A549 (cell line): ENCODE measurements at regions not wholly inside any gene's neighbourhood (a gene's known extent, or its start where the extent isn't known, plus 50 kb on each side); places are given as distances from the start of the nearest gene placed in this dataset.

Source experiments
- ATAC-seq, 2 experiments: fragments of 200-7000 bp in 1 of 2; fragments of >200 bp in 1 of 2; cut with Nextera tagmentation in 1 of 2; cut with Tn5 transposase in 1 of 2; 3 replicates each; pipeline versions ENCODE4 v1.8.0 to v1.9.1; 2018 to 2020; ENCODE audit warnings: mild to moderate bottlenecking in 1 of 2, moderate library complexity in 1 of 2
- CTCF ChIA-PET: fragments of 300-600 bp; sonication (Branson Sonifier 250); formaldehyde crosslinking; extraction: SDS; loops from one replicate; lab custom pipeline; 2021; ENCODE audit warnings: antibody characterized with exemption, inconsistent platforms; lab: Yijun Ruan, JAX
- POLR2A ChIA-PET: fragments of 350-600 bp; formaldehyde crosslinking; extraction: SDS; loops from one replicate; lab custom pipeline; 2021; ENCODE audit warnings: antibody characterized with exemption, inconsistent platforms; lab: Yijun Ruan, JAX
- DNase-seq, 2 experiments: peaks; one replicate each; pipeline versions ENCODE4 v3.0.0 to v3.0.0-alpha.2; 2011 to 2016; ENCODE audit warnings: low read depth in 1 of 2, low spot score in 1 of 2
- FAIRE-seq: peaks from 2 replicates; lab custom pipeline; 2011; peaks lifted over from hg19 to GRCh38; lab: Jason Lieb, UNC
- H3K27ac ChIP-seq, 2 experiments: fragments of >200 bp; sonication (Bioruptor Twin); formaldehyde crosslinking; 3 replicates each; pipeline ENCODE4 v1.5.1; 2016 to 2017
- H3K4me1 ChIP-seq: fragments of >200 bp; sonication (Bioruptor Twin); formaldehyde crosslinking; 3 replicates; pipeline ENCODE4 v1.6.1; 2016
- H3K4me2 ChIP-seq: fragments of >200 bp; sonication (Bioruptor Twin); formaldehyde crosslinking; 3 replicates; pipeline ENCODE4 v1.6.1; 2016
- H3K4me3 ChIP-seq: fragments of >200 bp; sonication (Bioruptor Twin); formaldehyde crosslinking; 3 replicates; pipeline ENCODE4 v1.5.1; 2016
- H3K9me3 ChIP-seq: fragments of >200 bp; sonication (Bioruptor Twin); formaldehyde crosslinking; 3 replicates; pipeline ENCODE4 v1.6.1; 2016
- BHLHE40 ChIP-seq: IDR thresholded peaks from 2 replicates; pipeline ENCODE4 v1.6.1; 2012; ENCODE audit warnings: low read depth, low read length, inconsistent platforms
- CBX8 ChIP-seq: fragments of 200-600 bp; sonication (generic); IDR thresholded peaks from 2 replicates; pipeline ENCODE4 v1.6.1; 2016
- CHD2 ChIP-seq: fragments of 150-350 bp; IDR thresholded peaks from 2 replicates; pipeline ENCODE4 v1.6.1; 2014; ENCODE audit warnings: low read length; ENCODE audit not compliant: partially characterized antibody
- EHMT2 ChIP-seq: fragments of 200-600 bp; sonication (generic); IDR thresholded peaks from 2 replicates; pipeline ENCODE4 v1.6.1; 2016; ENCODE audit warnings: antibody characterized with exemption, low read depth, mild to moderate bottlenecking, moderate library complexity
- ESRRA ChIP-seq: fragments of 150-350 bp; IDR thresholded peaks from 2 replicates; pipeline ENCODE4 v1.6.1; 2014; ENCODE audit warnings: mild to moderate bottlenecking, low read length, borderline replicate concordance
- FOSB ChIP-seq: fragments of 250-450 bp; sonication (Bioruptor Pico); IDR thresholded peaks from 2 replicates; pipeline ENCODE4 v1.5.0; 2020; ENCODE audit warnings: mild to moderate bottlenecking, moderate library complexity
- FOSL2 ChIP-seq, 2 experiments: fragments of 450-650 bp in 1 of 2; fragments of >200 bp in 1 of 2; sonication (Bioruptor Twin) in 1 of 2; formaldehyde crosslinking; IDR thresholded peaks; 2 replicates each; pipeline versions ENCODE4 v1.5.0 to v1.6.1; 2016 to 2020; ENCODE audit warnings: mild to moderate bottlenecking in 1 of 2, moderate library complexity in 1 of 2
- HES2 ChIP-seq: fragments of >200 bp; sonication (Bioruptor Twin); formaldehyde crosslinking; IDR thresholded peaks from 2 replicates; pipeline ENCODE4 v1.6.1; 2016
- HMGXB4 ChIP-seq: fragments of 250-450 bp; sonication (Bioruptor Pico); IDR thresholded peaks from 2 replicates; pipeline ENCODE4 v1.5.0; 2021; ENCODE audit warnings: mild to moderate bottlenecking, moderate library complexity, borderline replicate concordance
- HOXA7 ChIP-seq: fragments of 250-450 bp; sonication (Bioruptor Pico); IDR thresholded peaks from 2 replicates; pipeline ENCODE4 v1.5.0; 2020; ENCODE audit warnings: mild to moderate bottlenecking, moderate library complexity
- HOXB13 ChIP-seq: fragments of 250-450 bp; sonication (Bioruptor Pico); IDR thresholded peaks from 2 replicates; pipeline ENCODE4 v1.5.0; 2020; ENCODE audit warnings: low read depth, mild to moderate bottlenecking, moderate library complexity
- KDM5A ChIP-seq: fragments of 200-600 bp; sonication (generic); IDR thresholded peaks from 2 replicates; pipeline ENCODE4 v1.6.1; 2016; ENCODE audit warnings: antibody characterized with exemption, mild to moderate bottlenecking
- MAFK ChIP-seq: fragments of 450-650 bp; IDR thresholded peaks from 2 replicates; pipeline ENCODE4 v1.6.1; 2014; ENCODE audit not compliant: partially characterized antibody
- MAZ ChIP-seq: fragments of 150-350 bp; IDR thresholded peaks from 2 replicates; pipeline ENCODE4 v1.6.1; 2014; ENCODE audit warnings: antibody characterized with exemption, low read depth, low read length, borderline replicate concordance
- MYC ChIP-seq: IDR thresholded peaks from 2 replicates; pipeline ENCODE4 v1.6.1; 2012; ENCODE audit warnings: mild to moderate bottlenecking, inconsistent platforms, low read length, improper control_type of control experiment, borderline replicate concordance
- NR3C1 ChIP-seq: fragments of >200 bp; sonication (Bioruptor Twin); formaldehyde crosslinking; IDR thresholded peaks from 3 replicates; pipeline ENCODE4 v1.6.1; 2017
- POLR2AphosphoS2 ChIP-seq: conservative IDR thresholded peaks from 2 replicates; pipeline ENCODE4 v1.6.1; 2012; ENCODE audit warnings: low read length, improper control_type of control experiment, inconsistent platforms
- TP53 ChIP-seq: fragments of 250-450 bp; sonication (Bioruptor Pico); IDR thresholded peaks from 2 replicates; pipeline ENCODE4 v1.5.0; 2021; ENCODE audit warnings: mild to moderate bottlenecking, moderate library complexity
- ZFP36 ChIP-seq: fragments of 450-650 bp; IDR thresholded peaks from 2 replicates; pipeline ENCODE4 v1.6.1; 2014; ENCODE audit warnings: borderline replicate concordance; ENCODE audit not compliant: partially characterized antibody
- ZSCAN20 ChIP-seq: fragments of 250-450 bp; sonication (Bioruptor Pico); IDR thresholded peaks from 2 replicates; pipeline ENCODE4 v1.8.0; 2022; ENCODE audit warnings: mild to moderate bottlenecking, moderate library complexity
- WGBS: methylation state at CpG from one replicate; pipeline ENCODE4 v1.1.6; 2017; ENCODE audit errors: missing lambda C conversion rate; 5-methylcytosine and 5-hydroxymethylcytosine counted together
- TF ChIP-seq, protein P1 (sequence below): fragments of 200-600 bp; sonication (generic); IDR thresholded peaks from 2 replicates; pipeline ENCODE4 v1.6.1; 2016; ENCODE audit warnings: antibody characterized with exemption, mild to moderate bottlenecking, moderate library complexity
- TF ChIP-seq, protein P2 (sequence below): fragments of 250-450 bp; sonication (Bioruptor Pico); IDR thresholded peaks from 2 replicates; pipeline ENCODE4 v1.5.0; 2020; ENCODE audit warnings: low read depth, mild to moderate bottlenecking, moderate library complexity
- TF ChIP-seq, protein P3 (sequence below): fragments of >200 bp; sonication (Bioruptor Twin); formaldehyde crosslinking; IDR thresholded peaks from 3 replicates; pipeline ENCODE4 v1.5.1; 2016

GRCh38 chr18:33814546-33814945, 236.5 kb downstream of the ASXL3 start:
- Histone ChIP-seq H3K4me3 (no peak overlapping the region), H3K4me1 (no peaks in the 10 kb centered on the region), H3K9me3 (no peaks in the 10 kb centered on the region), H3K4me2 (no peak overlapping the region), H3K27ac (no peak overlapping the region)
- ChIA-PET POLR2A (no interaction called here), CTCF (no interaction called here)
- FAIRE-seq, result no peak
- ATAC-seq, result no peak
- no peak for DNase-seq
- TF ChIP-seq KDM5A, result no peak

- no peak for ATAC-seq
Measured at GRCh38 chr18:33812186-33812585, 234.2 kb downstream of the ASXL3 start.

DNA sequence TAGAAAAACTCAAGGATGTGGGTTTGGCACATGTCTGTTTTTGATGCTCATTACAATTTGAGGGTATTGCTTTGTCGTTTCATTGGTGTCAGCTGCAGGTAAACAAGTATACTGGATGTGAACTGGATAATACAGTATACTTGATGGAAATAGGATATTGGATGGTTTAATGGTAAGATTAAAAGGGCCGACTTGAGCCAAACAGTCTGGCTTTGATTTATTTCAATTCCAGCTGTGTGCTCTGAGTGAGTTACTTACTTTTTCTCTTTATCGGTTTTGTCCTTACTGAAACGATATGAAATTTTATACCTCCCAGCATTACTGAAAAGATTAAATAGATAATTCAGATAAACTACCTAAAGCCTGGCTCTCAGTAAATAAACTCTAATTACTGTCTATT, 227.6 kb downstream of the ASXL3 start:
- CTCF ChIA-PET, result no interaction called here
- ATAC-seq, result no peak

More at GRCh38 chr18:33812186-33812585, 234.2 kb downstream of the ASXL3 start:
- Histone ChIP-seq H3K4me2 (no peak overlapping the region), H3K4me1 (no peaks in the 10 kb centered on the region), H3K4me3 (no peak overlapping the region), H3K9me3 (no peaks in the 10 kb centered on the region), H3K27ac (no peak overlapping the region)
- DNase-seq, result no peak
- 35% methylated on average over 2 of the region's 2 CpGs for WGBS
- CTCF ChIA-PET, result no interaction called here
- FAIRE-seq, result no peak
- POLR2A ChIA-PET, result no interaction called here
- no peak for TF ChIP-seq ZSCAN20 (CRISPR knock-in tag)
- TF ChIP-seq HOXA7 (CRISPR knock-in tag), result no peak
- no peak for TF ChIP-seq MAZ
- TF ChIP-seq FOSL2 (IDR thresholded peaks at IDR 0.05), result no peak
- no peak for TF ChIP-seq FOSL2 (CRISPR knock-in tag; IDR thresholded peaks at IDR 0.05)
- TF ChIP-seq CBX8, result no peak
- TF ChIP-seq NR3C1, result no peak
- TF ChIP-seq, protein P1, sequence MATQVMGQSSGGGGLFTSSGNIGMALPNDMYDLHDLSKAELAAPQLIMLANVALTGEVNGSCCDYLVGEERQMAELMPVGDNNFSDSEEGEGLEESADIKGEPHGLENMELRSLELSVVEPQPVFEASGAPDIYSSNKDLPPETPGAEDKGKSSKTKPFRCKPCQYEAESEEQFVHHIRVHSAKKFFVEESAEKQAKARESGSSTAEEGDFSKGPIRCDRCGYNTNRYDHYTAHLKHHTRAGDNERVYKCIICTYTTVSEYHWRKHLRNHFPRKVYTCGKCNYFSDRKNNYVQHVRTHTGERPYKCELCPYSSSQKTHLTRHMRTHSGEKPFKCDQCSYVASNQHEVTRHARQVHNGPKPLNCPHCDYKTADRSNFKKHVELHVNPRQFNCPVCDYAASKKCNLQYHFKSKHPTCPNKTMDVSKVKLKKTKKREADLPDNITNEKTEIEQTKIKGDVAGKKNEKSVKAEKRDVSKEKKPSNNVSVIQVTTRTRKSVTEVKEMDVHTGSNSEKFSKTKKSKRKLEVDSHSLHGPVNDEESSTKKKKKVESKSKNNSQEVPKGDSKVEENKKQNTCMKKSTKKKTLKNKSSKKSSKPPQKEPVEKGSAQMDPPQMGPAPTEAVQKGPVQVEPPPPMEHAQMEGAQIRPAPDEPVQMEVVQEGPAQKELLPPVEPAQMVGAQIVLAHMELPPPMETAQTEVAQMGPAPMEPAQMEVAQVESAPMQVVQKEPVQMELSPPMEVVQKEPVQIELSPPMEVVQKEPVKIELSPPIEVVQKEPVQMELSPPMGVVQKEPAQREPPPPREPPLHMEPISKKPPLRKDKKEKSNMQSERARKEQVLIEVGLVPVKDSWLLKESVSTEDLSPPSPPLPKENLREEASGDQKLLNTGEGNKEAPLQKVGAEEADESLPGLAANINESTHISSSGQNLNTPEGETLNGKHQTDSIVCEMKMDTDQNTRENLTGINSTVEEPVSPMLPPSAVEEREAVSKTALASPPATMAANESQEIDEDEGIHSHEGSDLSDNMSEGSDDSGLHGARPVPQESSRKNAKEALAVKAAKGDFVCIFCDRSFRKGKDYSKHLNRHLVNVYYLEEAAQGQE, result no peak
- no peak for TF ChIP-seq FOSB (CRISPR knock-in tag)
- TF ChIP-seq BHLHE40, result no peak
- no peak for TF ChIP-seq MYC
- TF ChIP-seq TP53 (CRISPR knock-in tag), result no peak
- TF ChIP-seq POLR2AphosphoS2, result no peak
- TF ChIP-seq ZFP36, result no peak
- no peak for TF ChIP-seq EHMT2
- TF ChIP-seq, protein P2, sequence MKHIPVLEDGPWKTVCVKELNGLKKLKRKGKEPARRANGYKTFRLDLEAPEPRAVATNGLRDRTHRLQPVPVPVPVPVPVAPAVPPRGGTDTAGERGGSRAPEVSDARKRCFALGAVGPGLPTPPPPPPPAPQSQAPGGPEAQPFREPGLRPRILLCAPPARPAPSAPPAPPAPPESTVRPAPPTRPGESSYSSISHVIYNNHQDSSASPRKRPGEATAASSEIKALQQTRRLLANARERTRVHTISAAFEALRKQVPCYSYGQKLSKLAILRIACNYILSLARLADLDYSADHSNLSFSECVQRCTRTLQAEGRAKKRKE, result no peak
- TF ChIP-seq CHD2, result no peak
- no peak for TF ChIP-seq HOXB13 (CRISPR knock-in tag)
- no peak for TF ChIP-seq HES2
- no peak for TF ChIP-seq HMGXB4 (CRISPR knock-in tag)

More for the DNA sequence above, 227.6 kb downstream of the ASXL3 start:
- POLR2A ChIA-PET, result no interaction called here
- FAIRE-seq, result no peak
- no peak overlapping the region for H3K27ac ChIP-seq
- no peak for DNase-seq
- 18% methylated on average over 4 of the region's 4 CpGs for WGBS
- no peaks in the 10 kb centered on the region for H3K4me1 ChIP-seq
- no peak overlapping the region for H3K4me2 ChIP-seq
- H3K4me3 ChIP-seq, result no peak overlapping the region
- H3K9me3 ChIP-seq, result no peaks in the 10 kb centered on the region
- TF ChIP-seq MAZ, result no peak
- TF ChIP-seq MAFK, result no peak
- TF ChIP-seq, protein P3, sequence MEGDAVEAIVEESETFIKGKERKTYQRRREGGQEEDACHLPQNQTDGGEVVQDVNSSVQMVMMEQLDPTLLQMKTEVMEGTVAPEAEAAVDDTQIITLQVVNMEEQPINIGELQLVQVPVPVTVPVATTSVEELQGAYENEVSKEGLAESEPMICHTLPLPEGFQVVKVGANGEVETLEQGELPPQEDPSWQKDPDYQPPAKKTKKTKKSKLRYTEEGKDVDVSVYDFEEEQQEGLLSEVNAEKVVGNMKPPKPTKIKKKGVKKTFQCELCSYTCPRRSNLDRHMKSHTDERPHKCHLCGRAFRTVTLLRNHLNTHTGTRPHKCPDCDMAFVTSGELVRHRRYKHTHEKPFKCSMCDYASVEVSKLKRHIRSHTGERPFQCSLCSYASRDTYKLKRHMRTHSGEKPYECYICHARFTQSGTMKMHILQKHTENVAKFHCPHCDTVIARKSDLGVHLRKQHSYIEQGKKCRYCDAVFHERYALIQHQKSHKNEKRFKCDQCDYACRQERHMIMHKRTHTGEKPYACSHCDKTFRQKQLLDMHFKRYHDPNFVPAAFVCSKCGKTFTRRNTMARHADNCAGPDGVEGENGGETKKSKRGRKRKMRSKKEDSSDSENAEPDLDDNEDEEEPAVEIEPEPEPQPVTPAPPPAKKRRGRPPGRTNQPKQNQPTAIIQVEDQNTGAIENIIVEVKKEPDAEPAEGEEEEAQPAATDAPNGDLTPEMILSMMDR, result no peak
- TF ChIP-seq ESRRA, result no peak
